ENCODE measurements at regions not wholly inside any gene's neighbourhood (a gene's known extent, or its start where the extent isn't known, plus 50 kb on each side); places are given as distances from the start of the nearest gene placed in this dataset.

DNA sequence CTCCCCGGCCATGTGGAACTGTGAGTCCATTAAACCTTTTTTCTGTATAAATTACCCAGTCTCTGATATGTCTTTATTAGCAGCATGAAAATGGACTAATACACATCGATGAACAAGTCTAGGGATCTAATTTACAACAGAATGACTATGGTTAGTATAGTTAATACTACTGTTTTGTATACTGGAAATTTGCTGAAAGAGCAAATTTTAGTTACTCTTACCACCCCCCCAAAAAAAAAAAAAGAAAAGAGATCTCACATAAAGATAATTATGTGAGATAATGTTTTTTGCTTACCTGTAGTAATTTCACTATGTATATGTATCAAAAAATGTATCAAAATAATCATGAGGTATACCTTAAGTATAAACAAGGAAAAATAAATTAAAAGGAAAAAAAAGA lies 199.5 kb upstream of the GRM3 start:
- TF ChIP-seq, protein P1, sequence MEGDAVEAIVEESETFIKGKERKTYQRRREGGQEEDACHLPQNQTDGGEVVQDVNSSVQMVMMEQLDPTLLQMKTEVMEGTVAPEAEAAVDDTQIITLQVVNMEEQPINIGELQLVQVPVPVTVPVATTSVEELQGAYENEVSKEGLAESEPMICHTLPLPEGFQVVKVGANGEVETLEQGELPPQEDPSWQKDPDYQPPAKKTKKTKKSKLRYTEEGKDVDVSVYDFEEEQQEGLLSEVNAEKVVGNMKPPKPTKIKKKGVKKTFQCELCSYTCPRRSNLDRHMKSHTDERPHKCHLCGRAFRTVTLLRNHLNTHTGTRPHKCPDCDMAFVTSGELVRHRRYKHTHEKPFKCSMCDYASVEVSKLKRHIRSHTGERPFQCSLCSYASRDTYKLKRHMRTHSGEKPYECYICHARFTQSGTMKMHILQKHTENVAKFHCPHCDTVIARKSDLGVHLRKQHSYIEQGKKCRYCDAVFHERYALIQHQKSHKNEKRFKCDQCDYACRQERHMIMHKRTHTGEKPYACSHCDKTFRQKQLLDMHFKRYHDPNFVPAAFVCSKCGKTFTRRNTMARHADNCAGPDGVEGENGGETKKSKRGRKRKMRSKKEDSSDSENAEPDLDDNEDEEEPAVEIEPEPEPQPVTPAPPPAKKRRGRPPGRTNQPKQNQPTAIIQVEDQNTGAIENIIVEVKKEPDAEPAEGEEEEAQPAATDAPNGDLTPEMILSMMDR (IDR thresholded peaks at IDR 0.05): no peak
- no peak for TF ChIP-seq POLR2AphosphoS5 (IDR thresholded peaks at IDR 0.05)

Measured in esophagus muscularis mucosa (tissue), 3 donors.